NCI-H446 (cell line): ENCODE measurements at regions not wholly inside any gene's neighbourhood (a gene's known extent, or its start where the extent isn't known, plus 50 kb on each side); places are given as distances from the start of the nearest gene placed in this dataset.
"Not testable (repeated sequence)": the region's sequence is repeated elsewhere in the genome, so short reads cannot be mapped to it uniquely, and the experiment has no call there.

ENCODE experiments used
- DNase-seq, 2 experiments: peaks; one replicate each; lab custom pipeline; 2025; lab: John Stamatoyannopoulos, UW

DNA sequence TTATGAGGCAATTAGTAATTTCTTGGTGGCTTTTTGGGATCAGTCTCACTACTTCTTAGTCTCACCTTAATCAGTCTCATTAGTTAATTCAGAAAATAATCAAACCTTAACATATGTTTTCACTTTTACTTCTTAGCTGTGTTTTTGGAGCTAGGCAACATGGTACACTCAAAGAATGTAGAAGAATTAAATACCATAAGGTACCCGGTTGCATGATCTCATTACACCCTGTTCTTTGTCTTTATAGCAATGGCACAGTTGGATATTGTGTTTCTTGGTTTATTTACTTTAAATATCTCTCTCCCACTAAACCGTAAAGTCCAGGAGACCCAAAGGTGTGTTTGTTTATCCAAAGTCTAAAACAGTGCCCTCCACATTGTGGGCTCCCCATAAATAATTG is 132.3 kb downstream of the TNFSF18 start:
- DNase-seq, result no peak

DNA sequence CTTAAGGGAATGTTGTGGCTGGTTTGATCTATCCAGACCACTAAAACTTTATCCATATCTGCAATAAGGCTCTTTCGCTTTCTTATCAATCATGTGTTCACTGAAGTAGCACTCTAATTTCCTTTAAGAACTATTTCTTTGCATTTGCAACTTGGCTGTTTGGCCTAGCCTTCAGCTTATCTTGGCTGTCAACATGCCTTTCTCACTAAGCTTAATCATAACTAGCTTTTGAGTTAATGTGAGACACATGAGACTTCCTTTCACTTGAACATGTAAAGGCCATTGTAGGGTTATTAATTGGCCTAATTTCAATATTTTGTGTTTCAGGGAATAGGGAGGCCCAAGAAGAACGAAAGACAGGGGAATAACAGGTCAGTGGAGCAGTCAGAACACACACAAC is 124.7 kb downstream of the TNFSF18 start:
- DNase-seq, result no peak

DNA sequence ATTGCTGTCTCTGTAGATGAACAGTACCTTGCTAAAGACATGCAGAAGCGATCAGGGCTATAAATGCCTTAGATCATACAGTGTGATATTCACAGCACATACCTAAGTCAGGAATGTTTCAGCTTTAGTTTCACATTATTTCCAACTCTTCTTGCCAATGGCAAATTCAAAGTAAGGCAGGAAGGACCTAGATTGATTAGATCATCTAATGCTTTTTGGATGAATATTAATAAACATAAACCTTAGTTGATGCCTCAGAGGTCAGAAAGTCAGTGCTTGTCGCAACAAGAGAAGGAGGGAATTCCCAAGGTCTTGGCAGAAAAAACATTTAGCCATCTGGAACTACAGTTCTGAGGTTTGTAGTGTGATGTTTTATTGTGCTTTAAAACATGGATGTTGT is 122.3 kb downstream of the TNFSF18 start:
- DNase-seq, result no peak

DNA sequence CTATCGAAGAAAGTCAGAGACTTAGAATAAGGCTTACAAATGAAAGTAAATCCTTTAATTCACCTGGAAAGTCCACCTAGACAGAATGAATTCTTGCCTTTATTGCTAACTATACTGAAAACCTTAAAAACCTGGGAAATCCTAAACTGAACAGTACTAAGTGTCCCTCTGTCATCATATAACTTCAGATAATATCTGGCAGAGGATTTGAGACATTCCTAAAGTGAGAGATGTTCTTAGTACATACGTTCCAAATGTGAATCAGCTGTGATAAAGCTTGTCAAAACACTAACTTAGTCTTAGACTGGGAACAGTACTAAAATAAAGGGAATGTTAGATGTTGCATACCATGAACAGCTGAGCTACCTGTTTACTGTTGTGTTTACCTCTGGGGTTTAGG is 121.7 kb downstream of the TNFSF18 start:
- DNase-seq, result no peak

DNA sequence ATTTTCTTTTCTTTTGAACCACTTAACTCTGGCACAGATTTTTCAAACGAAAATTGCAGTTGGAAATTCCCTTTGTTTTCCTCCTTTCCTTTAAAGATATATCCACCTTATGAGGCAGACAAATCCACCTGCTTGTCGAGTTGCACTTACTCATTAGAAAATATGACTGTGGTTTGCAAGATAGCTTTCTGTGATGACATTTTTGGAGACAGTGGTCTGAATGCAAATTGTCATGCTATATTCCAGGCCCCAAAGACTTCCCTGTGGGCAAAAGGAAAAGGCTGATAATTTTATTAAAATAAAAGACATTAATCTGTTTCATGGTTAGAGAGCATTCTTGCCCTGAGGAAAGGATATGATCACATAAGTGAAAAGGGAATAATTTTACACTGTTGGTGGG is 120.6 kb downstream of the TNFSF18 start:
- no peak for DNase-seq

GRCh38 chr1:172931340-172931739 is 119.4 kb downstream of the TNFSF18 start:
- DNase-seq, result no peak

- DNase-seq, result no peak
Observed at GRCh38 chr1:172931761-172932160, 119.0 kb downstream of the TNFSF18 start.

GRCh38 chr1:172932981-172933380 is 117.8 kb downstream of the TNFSF18 start:
- no peak for DNase-seq

DNA sequence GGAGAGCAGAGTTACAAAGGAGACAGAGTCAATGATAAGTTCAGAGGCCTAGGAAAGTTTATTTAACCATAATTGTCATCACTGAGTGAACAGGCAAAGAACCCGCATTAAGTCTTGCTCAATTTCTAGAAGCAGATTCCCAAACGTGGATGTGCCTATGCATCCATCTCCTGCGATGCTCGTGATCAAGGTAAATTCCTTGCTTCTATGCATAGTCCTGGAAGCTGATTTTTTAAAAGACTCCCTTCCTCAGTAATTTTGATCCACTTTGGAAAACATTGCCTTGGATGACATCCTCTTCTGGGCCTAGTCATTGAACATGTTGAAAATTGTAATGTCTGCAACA is 116.4 kb downstream of the TNFSF18 start:
- no peak for DNase-seq

DNA sequence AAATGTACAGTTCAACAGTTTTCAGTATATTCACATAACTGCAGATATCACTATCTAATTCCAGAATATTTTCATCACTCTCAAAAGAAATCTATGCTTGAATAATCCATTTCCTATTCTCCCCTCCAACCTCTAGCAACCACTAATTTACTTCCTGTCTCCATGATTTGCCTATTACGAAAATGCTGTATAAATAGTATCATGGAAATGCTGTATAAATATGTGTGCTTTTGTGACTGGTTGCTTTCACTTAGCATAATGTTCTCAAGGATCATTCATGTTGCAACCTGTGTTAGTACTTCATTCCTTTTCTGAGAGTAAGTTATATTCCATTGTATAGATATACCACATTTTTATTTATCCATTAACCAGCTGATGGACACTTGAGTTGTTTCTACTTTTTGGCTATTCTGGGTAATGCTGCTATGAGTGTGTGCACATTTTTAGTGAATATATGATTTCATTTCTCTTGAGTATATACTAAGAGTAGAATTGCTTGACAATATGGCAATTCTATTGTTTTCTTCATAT is 115.6 kb downstream of the TNFSF18 start:
- DNase-seq, result no peak

DNA sequence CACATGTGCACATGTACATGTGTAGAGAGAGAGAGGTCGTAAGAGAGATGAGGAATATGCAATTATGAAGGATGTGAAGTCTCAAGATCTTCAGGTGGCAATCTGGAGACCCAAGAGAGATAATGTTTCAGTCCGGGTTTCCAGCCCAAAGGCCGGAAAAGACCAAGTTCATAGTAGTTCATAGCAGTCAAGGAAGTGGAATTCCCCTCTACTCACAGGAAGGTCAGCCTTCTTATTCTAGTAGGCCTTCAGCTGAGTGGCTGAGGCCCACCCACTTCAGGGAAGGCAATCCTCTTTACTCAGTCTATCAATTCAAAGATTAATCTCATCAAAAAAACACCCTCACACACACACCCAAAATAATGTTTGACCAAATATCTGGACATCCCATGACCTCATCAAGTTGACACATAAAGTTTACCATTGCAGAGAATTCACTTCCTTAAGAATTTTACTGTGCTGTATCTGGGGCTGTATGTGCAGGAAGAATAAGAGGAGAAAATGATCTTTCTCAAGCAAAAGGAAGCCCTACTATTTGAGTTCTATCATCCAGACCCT is 114.6 kb downstream of the TNFSF18 start:
- DNase-seq, result no peak

GRCh38 chr1:172938681-172939080 is 112.1 kb downstream of the TNFSF18 start:
- DNase-seq, result no peak

DNA sequence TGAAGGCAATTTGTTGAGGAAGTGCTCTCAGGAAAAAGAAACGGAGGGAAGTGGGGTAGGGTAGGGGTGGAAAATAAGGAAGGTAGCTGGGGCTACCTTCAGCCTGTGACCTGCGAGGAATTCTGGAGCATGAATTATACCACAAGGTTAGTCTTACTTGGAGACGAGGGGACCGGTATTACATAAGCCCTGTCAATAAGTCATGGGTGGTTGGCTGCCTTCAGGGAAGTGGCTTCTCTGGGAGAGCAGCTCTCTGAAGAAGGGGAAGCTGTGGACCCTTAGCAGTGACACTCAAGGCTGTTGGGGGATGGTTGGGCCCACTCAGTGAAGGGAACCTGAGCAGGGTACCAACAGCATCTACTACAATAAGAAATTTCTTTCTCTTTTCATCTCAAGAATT is 111.3 kb downstream of the TNFSF18 start:
- no peak for DNase-seq

DNA sequence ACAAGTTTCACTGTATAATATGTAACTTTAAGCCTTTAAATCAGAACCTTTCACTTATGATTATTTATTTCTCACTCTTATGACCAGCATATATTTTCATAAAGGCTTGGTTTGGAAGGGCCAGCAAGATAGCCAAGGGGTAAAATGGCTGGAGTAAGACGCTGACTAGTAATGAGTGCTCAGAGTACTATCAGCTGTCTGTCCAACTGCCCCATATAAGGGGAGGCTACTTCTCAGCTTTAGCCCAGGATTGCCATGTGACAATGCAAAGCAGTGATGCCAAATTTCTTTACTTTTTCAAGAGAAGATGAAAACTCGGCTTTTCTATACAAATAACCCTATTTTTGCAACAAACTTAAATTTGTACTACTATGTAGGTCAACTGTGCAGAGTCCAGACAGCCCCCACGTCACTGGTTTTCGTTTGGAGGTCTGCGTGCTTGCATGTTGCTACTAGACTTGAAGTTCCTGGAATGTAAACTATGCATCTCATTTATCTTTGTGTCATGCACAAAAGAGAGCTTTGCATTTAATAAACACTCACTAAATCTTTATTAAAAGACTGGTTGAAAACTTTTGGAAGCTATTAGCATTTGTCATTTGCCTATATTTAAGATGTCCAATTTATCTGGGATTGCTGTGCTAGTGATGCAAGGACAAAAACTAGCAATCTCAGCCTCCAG is 110.4 kb downstream of the TNFSF18 start:
- no peak for DNase-seq

GRCh38 chr1:172941471-172941870 is 109.3 kb downstream of the TNFSF18 start:
- DNase-seq, result no peak

DNA sequence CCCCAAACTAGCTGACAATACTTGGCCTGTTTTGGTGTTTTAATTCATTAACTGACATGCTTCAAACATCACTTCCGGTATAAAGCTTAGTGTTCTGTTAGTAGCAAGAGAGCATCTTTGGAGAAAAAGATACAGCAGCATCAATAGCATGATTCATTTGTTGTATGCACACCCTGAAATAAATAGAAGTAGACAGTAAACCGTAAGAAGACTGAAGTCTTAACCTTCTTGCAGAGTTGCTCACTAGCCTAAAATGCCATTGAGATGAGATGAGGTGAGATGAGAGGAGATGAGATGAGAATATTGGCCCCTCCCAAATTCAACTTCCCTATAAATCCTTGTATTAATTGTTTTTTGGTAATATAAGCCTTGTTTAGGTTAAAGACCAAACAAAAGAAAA is 108.8 kb downstream of the TNFSF18 start:
- no peak for DNase-seq

DNA sequence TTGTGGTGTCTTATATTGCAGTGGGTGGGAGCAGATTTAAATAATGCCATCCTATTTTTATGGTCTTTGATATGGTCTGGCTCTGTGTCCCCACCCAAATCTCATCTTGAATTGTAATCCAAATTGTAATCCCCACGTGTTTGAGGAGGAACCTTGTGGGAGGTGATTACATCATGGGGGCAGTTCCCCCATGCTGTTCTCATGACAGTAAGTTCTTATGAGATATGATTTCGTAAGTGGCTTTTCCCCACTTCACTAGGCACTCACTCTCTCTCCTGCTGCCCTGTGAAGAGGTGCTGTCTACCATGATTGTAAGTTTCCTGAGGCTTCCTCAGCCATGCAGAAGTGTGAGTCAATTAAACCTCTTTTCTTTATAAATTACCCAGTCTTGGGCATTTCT is 107.6 kb downstream of the TNFSF18 start:
- not testable (repeated sequence) for DNase-seq

GRCh38 chr1:172944931-172945330 is 105.8 kb downstream of the TNFSF18 start:
- no peak for DNase-seq

DNA sequence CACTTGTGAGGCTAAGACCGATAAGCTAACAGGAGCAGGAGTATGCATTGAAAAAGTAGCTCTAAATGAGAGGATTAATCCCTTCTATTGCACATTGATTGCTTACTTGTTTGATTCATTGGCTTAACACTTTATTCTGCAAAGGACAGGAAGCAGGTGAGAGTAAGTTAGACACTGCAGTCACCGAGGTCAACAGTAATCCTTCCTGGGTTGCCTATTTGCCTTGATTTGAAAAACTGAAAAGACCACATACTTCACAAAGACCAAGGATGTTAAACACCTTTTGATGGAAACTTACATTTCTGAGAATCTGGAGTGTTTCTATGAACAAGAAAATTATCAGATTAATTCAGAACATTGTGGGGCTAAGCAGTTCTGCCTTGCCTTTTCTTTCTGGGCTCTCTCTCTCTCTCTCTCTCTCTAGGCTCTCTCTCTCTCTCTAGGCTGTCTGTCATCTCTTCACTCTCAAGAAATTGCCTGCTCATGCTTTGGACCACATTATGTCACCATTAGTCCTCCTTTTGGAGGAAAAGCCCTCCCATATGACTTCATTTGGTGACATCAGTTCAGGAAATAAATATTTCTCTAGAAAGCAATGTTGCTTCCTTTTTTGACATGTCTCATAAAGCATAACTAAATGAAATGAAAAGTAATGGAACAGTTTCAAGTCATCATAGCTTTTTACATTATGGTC is 103.8 kb downstream of the TNFSF18 start:
- DNase-seq, result no peak

GRCh38 chr1:172948457-172948856 is 102.3 kb downstream of the TNFSF18 start:
- no peak for DNase-seq

DNA sequence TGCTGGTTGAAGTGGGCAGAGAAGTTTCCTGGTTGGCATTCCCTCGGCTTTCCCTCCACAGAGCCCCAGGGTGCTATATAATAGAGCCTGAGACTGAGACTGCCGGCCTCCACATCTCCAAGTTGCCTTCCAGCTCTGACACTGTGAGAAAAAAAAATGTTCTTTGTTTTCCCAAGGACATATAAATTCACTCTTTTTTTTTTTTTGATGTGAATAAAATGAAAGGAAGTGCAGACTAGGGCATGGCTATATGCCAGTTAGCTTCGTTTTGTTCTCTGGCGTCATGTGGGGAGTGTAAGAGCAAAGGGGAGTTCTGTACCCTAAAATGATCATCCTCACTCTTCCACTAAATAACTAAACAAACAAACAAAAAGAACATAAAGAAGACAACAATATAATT is 101.6 kb downstream of the TNFSF18 start:
- no peak for DNase-seq

DNA sequence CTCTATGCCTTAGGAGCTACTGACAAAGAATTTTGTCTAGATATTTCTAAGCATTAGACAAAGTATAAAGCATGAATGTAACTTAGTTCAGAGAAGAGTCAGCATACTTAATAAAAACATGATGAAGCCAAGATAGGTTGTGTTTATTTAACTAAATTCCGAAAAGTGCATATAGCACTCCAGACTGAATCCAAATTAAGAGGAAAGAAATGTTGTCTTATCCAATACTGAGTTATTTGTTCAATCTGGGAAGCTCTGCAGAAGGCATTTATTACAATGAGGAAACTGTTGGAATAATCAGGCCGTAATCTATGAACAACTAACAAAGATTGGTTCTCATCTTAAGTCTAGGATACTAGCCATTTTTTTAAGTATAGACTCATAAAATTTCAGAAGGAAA is 100.2 kb downstream of the TNFSF18 start:
- DNase-seq, result no peak

DNA sequence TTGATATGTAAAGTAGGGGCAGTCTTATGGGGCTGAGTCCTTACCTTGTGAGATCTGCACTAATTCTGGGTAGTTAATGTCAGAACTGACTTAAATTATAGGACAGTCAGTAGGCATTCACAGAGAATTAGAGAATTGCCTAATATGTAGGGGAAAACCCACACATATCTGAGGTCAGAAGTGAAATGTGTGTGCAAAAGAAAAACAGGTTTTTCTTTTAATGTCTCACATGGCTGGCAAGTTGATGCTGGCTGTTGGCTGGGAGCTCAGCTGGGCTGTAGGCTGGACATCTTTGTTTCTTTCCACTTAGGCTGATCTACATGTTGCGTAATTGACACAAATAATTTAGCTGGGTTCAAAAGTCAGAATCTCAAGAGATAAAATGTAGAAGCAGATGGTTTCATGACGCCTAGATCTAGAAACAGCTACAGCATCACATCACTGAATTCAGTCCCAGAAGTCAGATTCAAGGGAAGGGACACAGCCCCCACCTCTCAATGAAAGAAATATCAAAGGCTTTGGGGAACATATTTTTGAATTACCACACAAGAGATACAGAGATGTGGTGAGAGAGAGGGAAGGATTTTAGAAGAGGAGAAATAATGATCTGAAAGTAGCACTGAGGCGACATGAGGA is 98.9 kb downstream of the TNFSF18 start:
- no peak for DNase-seq
